Endothelial cell of umbilical vein (primary cell): ENCODE measurements at regions not wholly inside any gene's neighbourhood (a gene's known extent, or its start where the extent isn't known, plus 50 kb on each side); places are given as distances from the start of the nearest gene placed in this dataset.

ENCODE experiments used
- BruUV-seq: library from RNA; stranded (reverse); fragments of 400-500 nt; replicated peaks from 2 replicates; lab custom pipeline; 2021; lab: Mats Ljungman, UMichigan
- CTCF ChIA-PET: fragments of 300-600, 350-600 bp; sonication (Branson Sonifier 250); formaldehyde crosslinking; loops from one replicate; lab custom pipeline; 2021; ENCODE audit warnings: antibody characterized with exemption, inconsistent platforms; lab: Charles Lee
- POLR2A ChIA-PET: fragments of 300-600, 350-600 bp; sonication (Branson Sonifier 250); formaldehyde crosslinking; loops from one replicate; lab custom pipeline; 2021; ENCODE audit warnings: antibody characterized with exemption, inconsistent platforms; lab: Charles Lee
- DNase-seq: peaks from one replicate; pipeline ENCODE4 v3.0.0-alpha.2; 2011; ENCODE audit warnings: low read depth, low spot score
- FAIRE-seq: peaks from 2 replicates; lab custom pipeline; 2011; peaks lifted over from hg19 to GRCh38; lab: Jason Lieb, UNC
- H2AFZ ChIP-seq: 2 replicates; pipeline ENCODE4 v1.6.0; 2012; ENCODE audit warnings: low read depth, low read length, control low read depth, inconsistent platforms
- H3K27ac ChIP-seq: 2 replicates; pipeline ENCODE4 v1.5.1; 2011; ENCODE audit warnings: low read depth, mild to moderate bottlenecking, control low read depth, low read length, moderate library complexity; ENCODE audit not compliant: insufficient read depth
- H3K27me3 ChIP-seq, 2 experiments: 2 replicates each; pipeline versions ENCODE4 v1.6.0 to v1.6.1; 2011; ENCODE audit warnings: low read length in 2 of 2, mixed read lengths in 1 of 2; ENCODE audit not compliant: control insufficient read depth in 2 of 2, insufficient read depth in 2 of 2
- H3K36me3 ChIP-seq, 2 experiments: 2 replicates in 1 of 2; 3 replicates in 1 of 2; pipeline ENCODE4 v1.5.1; 2011; ENCODE audit warnings: low read length in 2 of 2, mild to moderate bottlenecking in 1 of 2, moderate library complexity in 1 of 2; ENCODE audit not compliant: control insufficient read depth in 2 of 2, insufficient read depth in 2 of 2; ENCODE audit errors: extremely low read depth in 1 of 2
- H3K4me1 ChIP-seq: 3 replicates; pipeline ENCODE4 v1.5.1; 2011; ENCODE audit warnings: mild to moderate bottlenecking, low read length; ENCODE audit not compliant: control insufficient read depth, insufficient read depth; ENCODE audit errors: extremely low read depth
- H3K4me2 ChIP-seq: 2 replicates; pipeline ENCODE4 v1.6.1; 2011; ENCODE audit warnings: low read length, control low read depth, mixed read lengths; ENCODE audit not compliant: insufficient read depth
- H3K4me3 ChIP-seq, 3 experiments: fragments of 200-600 bp in 1 of 3; sonication (generic), shearing (Covaris generic) in 1 of 3; replicated peaks in 1 of 3; 2 replicates each; pipeline ENCODE4 v1.5.1; 2011 to 2016; ENCODE audit warnings: control low read depth in 3 of 3, low read length in 3 of 3, mild to moderate bottlenecking in 2 of 3, inconsistent platforms in 1 of 3, low read depth in 1 of 3, moderate library complexity in 1 of 3; ENCODE audit not compliant: insufficient read depth in 1 of 3
- H3K79me2 ChIP-seq: 2 replicates; pipeline ENCODE4 v1.6.0; 2012; ENCODE audit warnings: low read length, inconsistent platforms; ENCODE audit not compliant: control insufficient read depth, insufficient read depth
- H3K9ac ChIP-seq: replicated peaks from 2 replicates; pipeline ENCODE3; 2011; ENCODE audit warnings: low read length, control low read depth; ENCODE audit not compliant: insufficient read depth; ENCODE audit errors: extremely low read depth
- H3K9me1 ChIP-seq: replicated peaks from 3 replicates; pipeline ENCODE4 v1.6.0; 2011; ENCODE audit warnings: mild to moderate bottlenecking, low read length; ENCODE audit not compliant: control insufficient read depth, insufficient read depth; ENCODE audit errors: extremely low read depth
- H3K9me3 ChIP-seq: replicated peaks from 2 replicates; pipeline ENCODE4 v1.5.1; 2012; ENCODE audit warnings: low read length, inconsistent platforms; ENCODE audit not compliant: control insufficient read depth, insufficient read depth
- H4K20me1 ChIP-seq: replicated peaks from 2 replicates; pipeline ENCODE3; 2011; ENCODE audit warnings: mild to moderate bottlenecking, low read length; ENCODE audit not compliant: control insufficient read depth, insufficient read depth; ENCODE audit errors: extremely low read depth
- EZH2 ChIP-seq: IDR thresholded peaks from 2 replicates; pipeline ENCODE4 v1.6.1; 2012; ENCODE audit warnings: borderline replicate concordance, low read depth, mild to moderate bottlenecking, moderate library complexity, low read length, inconsistent platforms; ENCODE audit not compliant: severe bottlenecking
- FOS ChIP-seq: IDR thresholded peaks from 2 replicates; pipeline ENCODE4 v1.6.1; 2011; ENCODE audit warnings: mild to moderate bottlenecking, low read length, moderate library complexity, borderline replicate concordance; ENCODE audit not compliant: insufficient read depth
- GATA2 ChIP-seq: IDR thresholded peaks from 2 replicates; pipeline ENCODE4 v1.7.0; 2011; ENCODE audit warnings: low read depth, mild to moderate bottlenecking, moderate library complexity, mixed read lengths, low read length; ENCODE audit not compliant: insufficient read length, insufficient read depth
- JUN ChIP-seq: IDR thresholded peaks from 2 replicates; pipeline ENCODE4 v1.6.1; 2011; ENCODE audit warnings: borderline replicate concordance, low read depth; ENCODE audit not compliant: insufficient read length, insufficient read depth
- POLR2A ChIP-seq: IDR thresholded peaks from 2 replicates; pipeline ENCODE4 v1.6.1; 2012; ENCODE audit warnings: low read depth, mild to moderate bottlenecking, control low read depth, low read length
- POLR2AphosphoS5 ChIP-seq: IDR thresholded peaks from 2 replicates; pipeline ENCODE4 v1.6.1; 2012; ENCODE audit warnings: low read depth, mild to moderate bottlenecking, control low read depth, low read length, moderate library complexity; ENCODE audit not compliant: insufficient read depth
- dilution Hi-C: fragments of 300-500 bp; cut with MboI; formaldehyde crosslinking; loops from one replicate; pipeline ENCODE4 v1.15.0; 2019; ENCODE audit warnings: low sequenced_read_pairs; ENCODE audit not compliant: extremely low pct_ligation_motif_present
- intact Hi-C: fragments of 100-400 bp; cut with micrococcal nuclease; formaldehyde crosslinking; loops from one replicate; pipeline ENCODE4 v1.10.0; 2022
- TF ChIP-seq, protein P1 (sequence below): IDR thresholded peaks from 2 replicates; pipeline ENCODE4 v1.6.1; 2011; ENCODE audit not compliant: insufficient read depth, insufficient read length
- TF ChIP-seq, protein P2 (sequence below), 2 donors: IDR thresholded peaks; 1 replicate in 1 of 2; 2 replicates in 1 of 2; pipeline ENCODE4 v1.5.1; 2011; ENCODE audit warnings: low read length in 2 of 2, mild to moderate bottlenecking in 2 of 2, moderate library complexity in 2 of 2, control low read depth in 1 of 2, inconsistent platforms in 1 of 2, low read depth in 1 of 2; ENCODE audit not compliant: insufficient read depth in 1 of 2; ENCODE audit errors: extremely low read depth in 1 of 2

DNA sequence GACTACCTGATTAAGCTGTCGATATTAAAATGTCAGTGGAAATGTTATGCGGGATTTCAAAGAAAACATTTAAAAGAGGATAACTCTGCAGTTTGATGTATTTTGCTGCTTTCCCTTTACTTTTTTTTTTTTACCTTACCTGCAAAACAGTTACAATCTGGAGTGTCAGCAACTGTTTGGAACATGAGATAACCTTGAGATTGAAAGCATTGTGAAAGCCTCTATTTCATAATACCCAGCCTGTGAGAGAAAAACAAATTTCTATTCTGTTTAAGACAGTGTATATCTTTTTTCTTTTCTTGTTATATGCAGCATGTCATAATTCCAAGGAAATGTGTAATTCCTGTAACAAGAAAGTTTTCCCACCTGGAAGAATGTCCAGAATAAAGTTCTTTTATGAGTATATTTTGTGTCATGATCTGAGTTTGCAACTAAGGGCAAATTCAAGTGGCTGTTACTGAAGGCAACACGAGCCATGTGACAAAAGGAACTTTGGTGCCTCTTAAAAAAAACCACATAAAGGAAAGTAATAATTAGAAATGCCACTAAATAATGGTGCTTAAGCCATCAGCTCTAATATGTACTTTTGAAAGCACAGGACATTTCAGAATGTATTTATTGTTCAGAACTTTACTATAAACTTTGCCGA is 297.0 kb upstream of the DSEL start:
- dilution Hi-C loops, result no loop called here

More for the DNA sequence above, 297.0 kb upstream of the DSEL start:
- DNase-seq, result no peak
- H3K27ac ChIP-seq, result no peak overlapping the region
- no peaks in the 10 kb centered on the region for H3K9me3 ChIP-seq
- no peaks in the 10 kb centered on the region for H3K36me3 ChIP-seq
- no peaks in the 10 kb centered on the region for H4K20me1 ChIP-seq
- no TSS peak for BruUV-seq
- FAIRE-seq, result no peak
- intact Hi-C loops, result no loop called here
- no peaks in the 10 kb centered on the region for H3K4me1 ChIP-seq
- H3K9ac ChIP-seq, result no peak overlapping the region
- no peak overlapping the region for H3K4me2 ChIP-seq
- H3K9me1 ChIP-seq, result no peaks in the 10 kb centered on the region
- TF ChIP-seq EZH2 (no peak), FOS (no peak), GATA2 (no peak), JUN (no peak), POLR2A (no peak), POLR2AphosphoS5 (no peak)
- TF ChIP-seq, protein P1, sequence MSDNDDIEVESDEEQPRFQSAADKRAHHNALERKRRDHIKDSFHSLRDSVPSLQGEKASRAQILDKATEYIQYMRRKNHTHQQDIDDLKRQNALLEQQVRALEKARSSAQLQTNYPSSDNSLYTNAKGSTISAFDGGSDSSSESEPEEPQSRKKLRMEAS, result no peak
- TF ChIP-seq, protein P2, sequence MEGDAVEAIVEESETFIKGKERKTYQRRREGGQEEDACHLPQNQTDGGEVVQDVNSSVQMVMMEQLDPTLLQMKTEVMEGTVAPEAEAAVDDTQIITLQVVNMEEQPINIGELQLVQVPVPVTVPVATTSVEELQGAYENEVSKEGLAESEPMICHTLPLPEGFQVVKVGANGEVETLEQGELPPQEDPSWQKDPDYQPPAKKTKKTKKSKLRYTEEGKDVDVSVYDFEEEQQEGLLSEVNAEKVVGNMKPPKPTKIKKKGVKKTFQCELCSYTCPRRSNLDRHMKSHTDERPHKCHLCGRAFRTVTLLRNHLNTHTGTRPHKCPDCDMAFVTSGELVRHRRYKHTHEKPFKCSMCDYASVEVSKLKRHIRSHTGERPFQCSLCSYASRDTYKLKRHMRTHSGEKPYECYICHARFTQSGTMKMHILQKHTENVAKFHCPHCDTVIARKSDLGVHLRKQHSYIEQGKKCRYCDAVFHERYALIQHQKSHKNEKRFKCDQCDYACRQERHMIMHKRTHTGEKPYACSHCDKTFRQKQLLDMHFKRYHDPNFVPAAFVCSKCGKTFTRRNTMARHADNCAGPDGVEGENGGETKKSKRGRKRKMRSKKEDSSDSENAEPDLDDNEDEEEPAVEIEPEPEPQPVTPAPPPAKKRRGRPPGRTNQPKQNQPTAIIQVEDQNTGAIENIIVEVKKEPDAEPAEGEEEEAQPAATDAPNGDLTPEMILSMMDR (IDR thresholded peaks at IDR 0.05; ENCODE audit: extremely low read depth in 1 of 2, insufficient read depth in 1 of 2, low read depth in 1 of 2, low read length in 2 of 2), result no peak
- CTCF ChIA-PET, result no interaction called here
- H2AFZ ChIP-seq, result no peak overlapping the region
- POLR2A ChIA-PET, result no interaction called here
- no peak overlapping the region for H3K4me3 ChIP-seq
- H3K27me3 ChIP-seq, result no peaks in the 10 kb centered on the region
- no peaks in the 10 kb centered on the region for H3K79me2 ChIP-seq
